ENCODE measurements at regions not wholly inside any gene's neighbourhood (a gene's known extent, or its start where the extent isn't known, plus 50 kb on each side); places are given as distances from the start of the nearest gene placed in this dataset.

- TF ChIP-seq CTCF (IDR thresholded peaks at IDR 0.05) (no peak), POLR2A (IDR thresholded peaks at IDR 0.05) (no peak)
These were observed 185.4 kb upstream of the AJAP1 start for GRCh38 chr1:4468804-4469514.

Measured in right lobe of liver (tissue), 4 donors.